NT2/D1 (cell line): ENCODE measurements at regions not wholly inside any gene's neighbourhood (a gene's known extent, or its start where the extent isn't known, plus 50 kb on each side); places are given as distances from the start of the nearest gene placed in this dataset.

Source experiments
- DNase-seq: peaks from one replicate; pipeline ENCODE4 v3.0.0-alpha.2; 2011; ENCODE audit warnings: low read depth, low spot score
- H3K27me3 ChIP-seq: 2 replicates; pipeline ENCODE4 v1.6.0; 2011; ENCODE audit warnings: mild to moderate bottlenecking; ENCODE audit not compliant: insufficient read length, insufficient read depth
- H3K36me3 ChIP-seq: 2 replicates; pipeline ENCODE4 v1.6.1; 2011; ENCODE audit warnings: mild to moderate bottlenecking, low read length, mixed read lengths; ENCODE audit not compliant: insufficient read depth, insufficient read length
- H3K4me1 ChIP-seq: 2 replicates; pipeline ENCODE4 v1.5.1; 2011; ENCODE audit not compliant: insufficient read depth, insufficient read length
- H3K4me3 ChIP-seq: 2 replicates; pipeline ENCODE4 v1.5.1; 2011; ENCODE audit warnings: low read depth; ENCODE audit not compliant: insufficient read length
- H3K9ac ChIP-seq: 2 replicates; pipeline ENCODE4 v1.6.0; 2011; ENCODE audit warnings: low read depth; ENCODE audit not compliant: insufficient read length
- H3K9me3 ChIP-seq: 2 replicates; pipeline ENCODE4 v1.5.1; 2011; ENCODE audit warnings: mild to moderate bottlenecking, low read length; ENCODE audit not compliant: insufficient read depth
- SUZ12 ChIP-seq: IDR thresholded peaks from 2 replicates; pipeline ENCODE4 v1.6.1; 2011; ENCODE audit not compliant: insufficient read length, insufficient read depth; ENCODE audit errors: extremely low read depth
- YY1 ChIP-seq: IDR thresholded peaks from 2 replicates; pipeline ENCODE4 v1.6.1; 2011; ENCODE audit not compliant: insufficient read length, insufficient read depth
- ZNF274 ChIP-seq: IDR thresholded peaks from 2 replicates; pipeline ENCODE4 v1.6.1; 2011; ENCODE audit warnings: mild to moderate bottlenecking, low read depth, low read length

DNA sequence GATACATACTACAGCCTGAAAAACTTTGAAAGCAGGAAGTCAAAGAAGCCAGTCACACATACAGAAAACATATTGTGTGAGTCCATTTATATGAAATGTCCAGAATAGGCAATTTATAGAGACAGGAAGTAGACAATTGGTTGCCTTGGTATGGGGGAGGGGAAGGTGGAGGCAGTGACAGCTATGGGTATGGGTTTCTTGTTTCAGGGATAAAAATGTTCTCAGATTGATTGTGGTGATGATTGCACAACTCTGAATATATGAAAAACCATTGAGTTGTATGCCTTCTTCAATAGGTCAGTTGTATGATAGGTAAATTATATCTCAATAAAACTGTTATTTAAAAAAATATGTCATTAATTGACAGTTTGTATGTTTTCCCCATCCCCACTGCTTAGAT is 137.6 kb downstream of the SNX19 start:
- Histone ChIP-seq H3K36me3 (no peaks in the 10 kb centered on the region), H3K27me3 (no peaks in the 10 kb centered on the region), H3K4me1 (no peaks in the 10 kb centered on the region), H3K9ac (no peak overlapping the region), H3K9me3 (no peaks in the 10 kb centered on the region), H3K4me3 (no peak overlapping the region)
- DNase-seq, result no peak
- TF ChIP-seq SUZ12 (no peak), ZNF274 (no peak), YY1 (no peak)

- H3K4me1 ChIP-seq, result no peaks in the 10 kb centered on the region
- H3K36me3 ChIP-seq, result no peaks in the 10 kb centered on the region
- DNase-seq, result no peak
- H3K4me3 ChIP-seq, result no peak overlapping the region
- no peaks in the 10 kb centered on the region for H3K27me3 ChIP-seq
- H3K9ac ChIP-seq, result no peak overlapping the region
- H3K9me3 ChIP-seq, result no peaks in the 10 kb centered on the region
- no peak for TF ChIP-seq SUZ12
- TF ChIP-seq ZNF274, result no peak
- TF ChIP-seq YY1, result no peak
Observed at GRCh38 chr11:130779267-130779666, 137.0 kb downstream of the SNX19 start.

DNA sequence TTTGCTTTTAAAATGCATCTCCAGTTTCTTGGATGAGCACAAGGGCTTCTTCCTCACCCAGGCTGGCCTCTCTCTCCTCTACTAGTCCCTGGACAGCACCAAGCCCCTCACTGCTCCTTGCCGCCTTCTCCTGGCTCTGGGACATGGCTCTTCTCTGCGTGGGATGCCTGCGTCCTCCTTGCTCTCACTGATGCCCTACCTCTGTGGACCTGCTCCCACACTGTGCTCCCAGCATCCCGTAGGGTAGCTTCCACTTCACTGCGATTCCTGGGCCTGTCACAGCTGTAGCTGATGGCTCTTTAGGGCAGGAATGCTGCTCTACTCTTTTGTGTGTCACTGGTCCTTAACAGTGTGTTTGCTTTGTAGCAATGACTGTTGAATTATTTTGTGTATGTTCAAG is 136.3 kb downstream of the SNX19 start:
- TF ChIP-seq YY1 (no peak), ZNF274 (no peak), SUZ12 (no peak)
- no peaks in the 10 kb centered on the region for H3K4me1 ChIP-seq

GRCh38 chr11:130780437-130780836 is 135.8 kb downstream of the SNX19 start:
- Histone ChIP-seq H3K27me3 (no peaks in the 10 kb centered on the region), H3K4me1 (no peaks in the 10 kb centered on the region), H3K36me3 (no peaks in the 10 kb centered on the region), H3K4me3 (no peak overlapping the region), H3K9me3 (no peaks in the 10 kb centered on the region), H3K9ac (no peak overlapping the region)
- no peak for DNase-seq
- no peak for TF ChIP-seq SUZ12

More for the DNA sequence above, 136.3 kb downstream of the SNX19 start:
- no peak for DNase-seq
- Histone ChIP-seq H3K27me3 (no peaks in the 10 kb centered on the region), H3K9ac (no peak overlapping the region), H3K36me3 (no peaks in the 10 kb centered on the region), H3K4me3 (no peak overlapping the region), H3K9me3 (no peaks in the 10 kb centered on the region)

DNA sequence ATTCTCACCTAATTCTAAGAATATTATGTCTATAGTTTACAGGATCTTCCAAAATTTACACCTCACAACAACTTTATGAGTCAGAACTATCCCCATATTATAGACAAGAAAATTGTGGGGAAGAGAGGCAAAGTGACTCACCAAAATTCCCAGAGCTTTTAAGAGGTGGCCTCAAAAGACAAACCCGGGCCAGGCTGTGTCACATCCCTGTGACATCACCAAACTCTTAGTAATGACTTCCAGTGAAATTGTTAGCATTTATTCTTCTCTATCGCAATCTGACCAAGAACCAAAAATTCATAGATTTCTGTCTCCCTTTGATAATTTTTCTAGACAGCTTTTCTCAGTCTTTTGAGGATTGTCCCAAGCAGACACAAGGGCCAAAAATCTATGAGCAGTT is 134.3 kb downstream of the SNX19 start:
- TF ChIP-seq ZNF274, result no peak
- no peak for TF ChIP-seq YY1
- TF ChIP-seq SUZ12, result no peak
- H3K9me3 ChIP-seq, result no peaks in the 10 kb centered on the region
- DNase-seq, result no peak
- no peak overlapping the region for H3K4me3 ChIP-seq
- no peaks in the 10 kb centered on the region for H3K27me3 ChIP-seq
- H3K36me3 ChIP-seq, result no peaks in the 10 kb centered on the region
- H3K9ac ChIP-seq, result no peak overlapping the region
- no peaks in the 10 kb centered on the region for H3K4me1 ChIP-seq

GRCh38 chr11:130782361-130783222 is 133.7 kb downstream of the SNX19 start:
- H3K9me3 ChIP-seq, result no peaks in the 10 kb centered on the region
- no peak overlapping the region for H3K9ac ChIP-seq
- DNase-seq, result no peak
- H3K36me3 ChIP-seq, result no peaks in the 10 kb centered on the region
- no peak for TF ChIP-seq YY1
- TF ChIP-seq SUZ12, result no peak
- TF ChIP-seq ZNF274, result no peak
- no peak overlapping the region for H3K4me3 ChIP-seq
- no peaks in the 10 kb centered on the region for H3K27me3 ChIP-seq
- H3K4me1 ChIP-seq, result no peaks in the 10 kb centered on the region

DNA sequence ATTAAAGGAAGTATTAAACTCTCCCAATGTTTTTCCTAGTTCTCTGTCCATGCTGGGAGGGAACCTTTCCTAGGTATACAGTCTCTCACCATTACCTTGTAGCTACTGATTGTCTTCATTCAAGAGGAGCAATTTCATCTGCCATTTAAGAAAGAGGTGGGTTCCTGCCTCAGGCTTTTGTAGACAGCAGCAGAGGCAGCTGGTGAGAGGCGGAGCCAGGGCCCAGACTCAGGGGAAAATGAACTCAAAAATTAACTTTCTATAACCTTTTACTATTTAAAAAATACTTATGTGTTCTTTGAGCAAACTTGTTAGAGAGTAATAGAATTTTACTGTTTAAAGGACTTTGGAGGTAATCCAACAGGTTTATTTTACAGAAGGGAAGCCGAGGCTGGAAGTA is 133.0 kb downstream of the SNX19 start:
- TF ChIP-seq YY1, result no peak
- Histone ChIP-seq H3K27me3 (no peaks in the 10 kb centered on the region), H3K4me1 (no peaks in the 10 kb centered on the region), H3K36me3 (no peaks in the 10 kb centered on the region), H3K9ac (no peak overlapping the region), H3K4me3 (no peak overlapping the region), H3K9me3 (no peaks in the 10 kb centered on the region)
- DNase-seq, result no peak
